Mammary epithelial cell (primary cell): ENCODE measurements at regions not wholly inside any gene's neighbourhood (a gene's known extent, or its start where the extent isn't known, plus 50 kb on each side); places are given as distances from the start of the nearest gene placed in this dataset.

Source experiments
- CTCF ChIP-seq, 2 donors: IDR thresholded peaks in 1 of 2; conservative IDR thresholded peaks in 1 of 2; 2 replicates each; pipeline ENCODE4 v1.5.1; 2011 to 2012; ENCODE audit warnings: inconsistent platforms in 2 of 2, low read length in 2 of 2, mild to moderate bottlenecking in 2 of 2, control low read depth in 1 of 2, low read depth in 1 of 2; ENCODE audit not compliant: insufficient read depth in 1 of 2; ENCODE audit errors: extremely low read depth in 1 of 2
- EZH2 ChIP-seq: IDR thresholded peaks from 2 replicates; pipeline ENCODE4 v1.6.1; 2012; ENCODE audit warnings: low read length, inconsistent platforms, borderline replicate concordance

DNA sequence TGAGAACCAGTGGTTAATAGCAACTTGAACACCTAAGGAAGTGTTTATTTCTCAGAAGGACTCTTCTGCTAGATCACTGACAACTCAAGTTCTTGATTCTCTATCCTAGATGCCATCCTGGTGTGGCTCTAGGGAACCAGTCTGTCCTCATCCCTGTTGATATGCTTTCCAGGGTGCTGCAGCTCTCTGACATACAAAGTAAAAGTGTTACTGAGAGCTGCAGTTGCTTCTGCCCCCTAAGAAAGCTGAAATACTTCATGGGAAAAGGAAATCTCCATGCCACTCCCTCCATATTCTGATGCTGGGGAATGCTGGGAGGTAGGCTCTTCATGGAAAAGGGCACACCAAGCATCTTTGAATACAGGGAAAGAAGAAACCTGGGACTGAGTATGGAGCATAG, 168.1 kb downstream of the KLF6 start:
- TF ChIP-seq CTCF (conservative IDR thresholded peaks at IDR 0.05 in 1 of 2, IDR thresholded peaks at IDR 0.05 in 1 of 2; ENCODE audit: extremely low read depth in 1 of 2, insufficient read depth in 1 of 2, low read depth in 1 of 2, low read length in 2 of 2) (no peak), EZH2 (no peak)
